RWPE1 (cell line): ENCODE measurements at regions not wholly inside any gene's neighbourhood (a gene's known extent, or its start where the extent isn't known, plus 50 kb on each side); places are given as distances from the start of the nearest gene placed in this dataset.
"Not testable (repeated sequence)": the region's sequence is repeated elsewhere in the genome, so short reads cannot be mapped to it uniquely, and the experiment has no call there.

Experiments used
- CTCF ChIA-PET: fragments of 350-600 bp; sonication (Branson Sonifier 250); formaldehyde crosslinking; extraction: SDS; loops from one replicate; lab custom pipeline; 2021; lab: Yijun Ruan, JAX
- POLR2A ChIA-PET: fragments of 400-600 bp; formaldehyde crosslinking; extraction: SDS; loops from one replicate; lab custom pipeline; 2020; ENCODE audit warnings: antibody characterized with exemption; ENCODE audit not compliant: low non-redundant PET; lab: Yijun Ruan, JAX
- DNase-seq: peaks from one replicate; pipeline ENCODE4 v3.0.0; 2012; ENCODE audit warnings: low spot score
- H3K27ac ChIP-seq: fragments of 450-650 bp; 2 replicates; pipeline ENCODE4 v1.5.1; 2017
- CTCF ChIP-seq: fragments of 450-650 bp; conservative IDR thresholded peaks from 2 replicates; pipeline ENCODE4 v1.5.1; 2017; ENCODE audit warnings: low read depth, mild to moderate bottlenecking

- H3K27ac ChIP-seq = no peak overlapping the region
- ChIA-PET POLR2A (no interaction called here), CTCF (interaction anchor here (0.5 kb wide), 1 partner anchor 33 kb away, joined by 3 read pairs; no protein-coding TSS in a partner anchor)
Measured at GRCh38 chr3:174477491-174477890, 381.6 kb upstream of the NAALADL2 start.

GRCh38 chr3:174480767-174481166, 378.4 kb upstream of the NAALADL2 start:
- ChIA-PET POLR2A (no interaction called here), CTCF (no interaction called here)
- DNase-seq = no peak
- no peak overlapping the region for H3K27ac ChIP-seq
- TF ChIP-seq CTCF = no peak

More at GRCh38 chr3:174477491-174477890, 381.6 kb upstream of the NAALADL2 start:
- no peak for TF ChIP-seq CTCF
- no peak for DNase-seq

- CTCF ChIA-PET = no interaction called here
- H3K27ac ChIP-seq = no peak overlapping the region
- no peak for TF ChIP-seq CTCF
- no peak for DNase-seq
- POLR2A ChIA-PET = no interaction called here
Measured at GRCh38 chr3:174482541-174482940, 376.6 kb upstream of the NAALADL2 start.

- no peak overlapping the region for H3K27ac ChIP-seq
- no peak for TF ChIP-seq CTCF
- no peak for DNase-seq
- CTCF ChIA-PET = no interaction called here
- POLR2A ChIA-PET = no interaction called here
Measured at GRCh38 chr3:174483254-174483653, 375.9 kb upstream of the NAALADL2 start.

GRCh38 chr3:174483856-174484255, 375.3 kb upstream of the NAALADL2 start:
- DNase-seq, H3K27ac ChIP-seq, CTCF ChIA-PET, POLR2A ChIA-PET: not testable (repeated sequence)

- no peak for TF ChIP-seq CTCF
- no peak for DNase-seq
- ChIA-PET CTCF (no interaction called here), POLR2A (no interaction called here)
- no peak overlapping the region for H3K27ac ChIP-seq
Measured at GRCh38 chr3:174488527-174488926, 370.6 kb upstream of the NAALADL2 start.

GRCh38 chr3:174495311-174495710, 363.8 kb upstream of the NAALADL2 start:
- no peak overlapping the region for H3K27ac ChIP-seq
- CTCF ChIA-PET = no interaction called here
- POLR2A ChIA-PET = no interaction called here
- no peak for TF ChIP-seq CTCF
- no peak for DNase-seq
